ENCODE measurements at regions not wholly inside any gene's neighbourhood (a gene's known extent, or its start where the extent isn't known, plus 50 kb on each side); places are given as distances from the start of the nearest gene placed in this dataset.

GRCh38 chr11:95606824-95607223 is 182.8 kb downstream of the FAM76B start:
- TF ChIP-seq CTCF (IDR thresholded peaks at IDR 0.05), result no peak
- TF ChIP-seq POLR2A (IDR thresholded peaks at IDR 0.05), result no peak

All from right lobe of liver (tissue), 4 donors.